Stimulated activated naive CD8-positive, alpha-beta T cell treated with anti-CD3 and anti-CD28 coated beads, Interleukin-15, Interleukin-2, amounts not matched to agents 100 ng/mL and 50 ng/mL, for 24 hours (primary cell): ENCODE measurements at regions not wholly inside any gene's neighbourhood (a gene's known extent, or its start where the extent isn't known, plus 50 kb on each side); places are given as distances from the start of the nearest gene placed in this dataset.
"Not testable (repeated sequence)": the region's sequence is repeated elsewhere in the genome, so short reads cannot be mapped to it uniquely, and the experiment has no call there.

Source experiments
- H3K27ac Mint-ChIP-seq: one replicate; pipeline ENCODE4 v1.8.0; 2021; ENCODE audit warnings: mild to moderate bottlenecking, mixed read lengths
- H3K27me3 Mint-ChIP-seq: one replicate; pipeline ENCODE4 v1.8.0; 2021; ENCODE audit warnings: mixed read lengths
- H3K36me3 Mint-ChIP-seq: one replicate; pipeline ENCODE4 v1.8.0; 2021; ENCODE audit warnings: low read depth, mixed read lengths
- H3K4me1 Mint-ChIP-seq: one replicate; pipeline ENCODE4 v1.8.0; 2021; ENCODE audit warnings: low read depth, mixed read lengths
- H3K4me3 Mint-ChIP-seq: one replicate; pipeline ENCODE4 v1.8.0; 2021; ENCODE audit warnings: mild to moderate bottlenecking, mixed read lengths
- H3K9me3 Mint-ChIP-seq: one replicate; pipeline ENCODE4 v1.8.0; 2021; ENCODE audit warnings: mixed read lengths

GRCh38 chr4:123229286-123229685 lies 167.3 kb upstream of the SPRY1 start:
- H3K4me1 Mint-ChIP-seq = no peaks in the 10 kb centered on the region
- no peak overlapping the region for H3K4me3 Mint-ChIP-seq
- H3K27me3 Mint-ChIP-seq = no peaks in the 10 kb centered on the region
- H3K27ac Mint-ChIP-seq = no peak overlapping the region
- peaks cover 32% of the 10 kb centered on the region for H3K36me3 Mint-ChIP-seq
- H3K9me3 Mint-ChIP-seq = peaks cover 3% of the 10 kb centered on the region

GRCh38 chr4:123230061-123230460 lies 166.5 kb upstream of the SPRY1 start:
- H3K27ac Mint-ChIP-seq = no peak overlapping the region
- H3K4me3 Mint-ChIP-seq = no peak overlapping the region
- H3K36me3 Mint-ChIP-seq = peaks cover 32% of the 10 kb centered on the region
- H3K4me1 Mint-ChIP-seq = no peaks in the 10 kb centered on the region
- no peaks in the 10 kb centered on the region for H3K27me3 Mint-ChIP-seq
- peaks cover 3% of the 10 kb centered on the region for H3K9me3 Mint-ChIP-seq

- H3K4me1 Mint-ChIP-seq = no peaks in the 10 kb centered on the region
- H3K9me3 Mint-ChIP-seq = peaks cover 4% of the 10 kb centered on the region
- H3K4me3 Mint-ChIP-seq = no peak overlapping the region
- H3K27ac Mint-ChIP-seq = no peak overlapping the region
- no peaks in the 10 kb centered on the region for H3K27me3 Mint-ChIP-seq
- peaks cover 32% of the 10 kb centered on the region for H3K36me3 Mint-ChIP-seq
Measured at GRCh38 chr4:123232439-123232838, 164.2 kb upstream of the SPRY1 start.

GRCh38 chr4:123233136-123233768 lies 163.3 kb upstream of the SPRY1 start:
- H3K36me3 Mint-ChIP-seq = peaks cover 32% of the 10 kb centered on the region
- peaks cover 4% of the 10 kb centered on the region for H3K9me3 Mint-ChIP-seq
- H3K27me3 Mint-ChIP-seq = no peaks in the 10 kb centered on the region
- H3K27ac Mint-ChIP-seq = no peak overlapping the region
- no peaks in the 10 kb centered on the region for H3K4me1 Mint-ChIP-seq
- H3K4me3 Mint-ChIP-seq = no peak overlapping the region

- Mint-ChIP-seq H3K36me3 (peaks cover 32% of the 10 kb centered on the region), H3K27me3 (no peaks in the 10 kb centered on the region), H3K4me1 (no peaks in the 10 kb centered on the region), H3K4me3 (no peak overlapping the region), H3K27ac (no peak overlapping the region), H3K9me3 (peaks cover 13% of the 10 kb centered on the region)
Measured at GRCh38 chr4:123234955-123235354, 161.6 kb upstream of the SPRY1 start.

- Mint-ChIP-seq H3K4me3 (no peak overlapping the region), H3K27ac (no peak overlapping the region), H3K9me3 (peaks cover 18% of the 10 kb centered on the region), H3K4me1 (no peaks in the 10 kb centered on the region), H3K27me3 (no peaks in the 10 kb centered on the region), H3K36me3 (peaks cover 27% of the 10 kb centered on the region)
Measured at GRCh38 chr4:123235431-123235830, 161.2 kb upstream of the SPRY1 start.

GRCh38 chr4:123236606-123237005 lies 160.0 kb upstream of the SPRY1 start:
- H3K36me3 Mint-ChIP-seq = peaks cover 20% of the 10 kb centered on the region
- H3K4me1 Mint-ChIP-seq = no peaks in the 10 kb centered on the region

GRCh38 chr4:123240286-123240685 lies 156.3 kb upstream of the SPRY1 start:
- H3K4me3 Mint-ChIP-seq, H3K4me1 Mint-ChIP-seq, H3K27ac Mint-ChIP-seq, H3K27me3 Mint-ChIP-seq: not testable (repeated sequence)
- Mint-ChIP-seq H3K9me3 (peaks cover 28% of the 10 kb centered on the region), H3K36me3 (peaks cover 11% of the 10 kb centered on the region)

More at GRCh38 chr4:123236606-123237005, 160.0 kb upstream of the SPRY1 start:
- Mint-ChIP-seq H3K9me3 (peaks cover 23% of the 10 kb centered on the region), H3K27me3 (no peaks in the 10 kb centered on the region), H3K27ac (no peak overlapping the region), H3K4me3 (no peak overlapping the region)

- not testable (repeated sequence) for H3K4me1 Mint-ChIP-seq, H3K36me3 Mint-ChIP-seq, H3K4me3 Mint-ChIP-seq, H3K27me3 Mint-ChIP-seq, H3K27ac Mint-ChIP-seq
- H3K9me3 Mint-ChIP-seq = peaks cover 23% of the 10 kb centered on the region
Measured at GRCh38 chr4:123243220-123243619, 153.4 kb upstream of the SPRY1 start.

GRCh38 chr4:123244137-123244536 lies 152.5 kb upstream of the SPRY1 start:
- no peak overlapping the region for H3K4me3 Mint-ChIP-seq
- H3K36me3 Mint-ChIP-seq = peaks cover 4% of the 10 kb centered on the region
- H3K9me3 Mint-ChIP-seq = peaks cover 19% of the 10 kb centered on the region
- no peak overlapping the region for H3K27ac Mint-ChIP-seq
- H3K4me1 Mint-ChIP-seq = no peaks in the 10 kb centered on the region
- no peaks in the 10 kb centered on the region for H3K27me3 Mint-ChIP-seq

- Mint-ChIP-seq H3K27ac (no peak overlapping the region), H3K36me3 (no peaks in the 10 kb centered on the region), H3K27me3 (no peaks in the 10 kb centered on the region), H3K4me1 (no peaks in the 10 kb centered on the region), H3K4me3 (no peak overlapping the region), H3K9me3 (peaks cover 7% of the 10 kb centered on the region)
Measured at GRCh38 chr4:123246085-123246484, 150.5 kb upstream of the SPRY1 start.

- Mint-ChIP-seq H3K9me3 (no peaks in the 10 kb centered on the region), H3K36me3 (no peaks in the 10 kb centered on the region), H3K27ac (no peak overlapping the region)
Measured at GRCh38 chr4:123248085-123248659, 148.4 kb upstream of the SPRY1 start.

GRCh38 chr4:123249821-123250220 lies 146.8 kb upstream of the SPRY1 start:
- H3K4me1 Mint-ChIP-seq = no peaks in the 10 kb centered on the region
- no peaks in the 10 kb centered on the region for H3K9me3 Mint-ChIP-seq
- H3K36me3 Mint-ChIP-seq = no peaks in the 10 kb centered on the region
- no peaks in the 10 kb centered on the region for H3K27me3 Mint-ChIP-seq
- no peak overlapping the region for H3K27ac Mint-ChIP-seq
- H3K4me3 Mint-ChIP-seq = no peak overlapping the region

More at GRCh38 chr4:123248085-123248659, 148.4 kb upstream of the SPRY1 start:
- no peaks in the 10 kb centered on the region for H3K4me1 Mint-ChIP-seq
- H3K4me3 Mint-ChIP-seq = no peak overlapping the region
- H3K27me3 Mint-ChIP-seq = no peaks in the 10 kb centered on the region

GRCh38 chr4:123250843-123251242 lies 145.8 kb upstream of the SPRY1 start:
- H3K27me3 Mint-ChIP-seq = no peaks in the 10 kb centered on the region
- H3K27ac Mint-ChIP-seq = no peak overlapping the region
- no peaks in the 10 kb centered on the region for H3K36me3 Mint-ChIP-seq
- H3K4me3 Mint-ChIP-seq = no peak overlapping the region
- H3K4me1 Mint-ChIP-seq = no peaks in the 10 kb centered on the region
- no peaks in the 10 kb centered on the region for H3K9me3 Mint-ChIP-seq

- Mint-ChIP-seq H3K4me1 (peaks cover 10% of the 10 kb centered on the region), H3K36me3 (peaks cover 23% of the 10 kb centered on the region), H3K4me3 (no peak overlapping the region), H3K27me3 (no peaks in the 10 kb centered on the region), H3K9me3 (no peaks in the 10 kb centered on the region), H3K27ac (no peak overlapping the region)
Measured at GRCh38 chr4:123255971-123256370, 140.6 kb upstream of the SPRY1 start.

GRCh38 chr4:123256901-123257300 lies 139.7 kb upstream of the SPRY1 start:
- H3K4me3 Mint-ChIP-seq = no peak overlapping the region
- H3K9me3 Mint-ChIP-seq = no peaks in the 10 kb centered on the region
- no peak overlapping the region for H3K27ac Mint-ChIP-seq
- H3K36me3 Mint-ChIP-seq = peaks cover 23% of the 10 kb centered on the region
- H3K27me3 Mint-ChIP-seq = no peaks in the 10 kb centered on the region
- peaks cover 10% of the 10 kb centered on the region for H3K4me1 Mint-ChIP-seq
